Loucy (cell line): ENCODE measurements at regions not wholly inside any gene's neighbourhood (a gene's known extent, or its start where the extent isn't known, plus 50 kb on each side); places are given as distances from the start of the nearest gene placed in this dataset.

Source experiments
- H2AFZ ChIP-seq: fragments of 200-600 bp; sonication (generic); 2 replicates; pipeline ENCODE4 v1.6.0; 2016; ENCODE audit warnings: antibody characterized with exemption, mild to moderate bottlenecking, low read length, moderate library complexity
- H3F3A ChIP-seq: fragments of 200-600 bp; 2 replicates; pipeline ENCODE4 v1.6.0; 2016; ENCODE audit warnings: antibody characterized with exemption, low read depth, mild to moderate bottlenecking
- H3K27me3 ChIP-seq: fragments of 200-600 bp; sonication (generic); 2 replicates; pipeline ENCODE4 v1.6.1; 2014; ENCODE audit warnings: low read length, mild to moderate bottlenecking; ENCODE audit not compliant: insufficient read depth, poor library complexity, severe bottlenecking
- H3K36me3 ChIP-seq: fragments of 200-600 bp; sonication (generic); 2 replicates; pipeline ENCODE4 v1.6.1; 2016; ENCODE audit warnings: low read length; ENCODE audit not compliant: insufficient read depth
- H3K4me1 ChIP-seq: fragments of 200-600 bp; sonication (generic); 2 replicates; pipeline ENCODE4 v1.5.1; 2014; ENCODE audit warnings: low read length, mild to moderate bottlenecking; ENCODE audit not compliant: insufficient read depth, poor library complexity, severe bottlenecking
- H3K4me2 ChIP-seq: fragments of 200-600 bp; sonication (generic); 2 replicates; pipeline ENCODE4 v1.6.0; 2014; ENCODE audit warnings: antibody characterized with exemption, low read length, low read depth, mild to moderate bottlenecking; ENCODE audit not compliant: poor library complexity, severe bottlenecking
- H3K4me3 ChIP-seq: fragments of 200-600 bp; sonication (generic); 2 replicates; pipeline ENCODE4 v1.5.1; 2014; ENCODE audit warnings: low read length, mild to moderate bottlenecking, mixed read lengths; ENCODE audit not compliant: poor library complexity, severe bottlenecking
- H3K79me2 ChIP-seq: fragments of 200-600 bp; sonication (generic); 2 replicates; pipeline ENCODE4 v1.6.1; 2014; ENCODE audit warnings: low read length; ENCODE audit not compliant: insufficient read depth
- H3K9ac ChIP-seq: fragments of 200-600 bp; sonication (generic); 2 replicates; pipeline ENCODE4 v1.6.0; 2014; ENCODE audit warnings: mild to moderate bottlenecking, low read depth, low read length, moderate library complexity; ENCODE audit not compliant: poor library complexity, severe bottlenecking
- H3K9me2 ChIP-seq: fragments of 200-600 bp; sonication (generic); replicated peaks from 2 replicates; pipeline ENCODE4 v1.6.1; 2016; ENCODE audit warnings: low read depth, low read length, mixed read lengths
- H3K9me3 ChIP-seq: fragments of 200-600 bp; sonication (generic); 2 replicates; pipeline ENCODE4 v1.6.1; 2014; ENCODE audit warnings: mild to moderate bottlenecking, antibody characterized with exemption, low read length, low read depth; ENCODE audit not compliant: insufficient read depth
- H4K20me1 ChIP-seq: fragments of 200-600 bp; sonication (generic); 2 replicates; pipeline ENCODE4 v1.6.0; 2014; ENCODE audit warnings: antibody characterized with exemption, low read length, mild to moderate bottlenecking; ENCODE audit not compliant: insufficient read depth, poor library complexity, severe bottlenecking
- EZH2phosphoT487 ChIP-seq: fragments of 200-600 bp; IDR thresholded peaks from 2 replicates; pipeline ENCODE4 v1.6.1; 2018; ENCODE audit warnings: antibody characterized with exemption, mild to moderate bottlenecking, moderate library complexity, borderline replicate concordance
- TF ChIP-seq, protein P1 (sequence below): fragments of 200-600 bp; sonication (generic); conservative IDR thresholded peaks from 2 replicates; pipeline ENCODE4 v1.5.1; 2014; ENCODE audit warnings: mild to moderate bottlenecking, antibody characterized with exemption, low read length

DNA sequence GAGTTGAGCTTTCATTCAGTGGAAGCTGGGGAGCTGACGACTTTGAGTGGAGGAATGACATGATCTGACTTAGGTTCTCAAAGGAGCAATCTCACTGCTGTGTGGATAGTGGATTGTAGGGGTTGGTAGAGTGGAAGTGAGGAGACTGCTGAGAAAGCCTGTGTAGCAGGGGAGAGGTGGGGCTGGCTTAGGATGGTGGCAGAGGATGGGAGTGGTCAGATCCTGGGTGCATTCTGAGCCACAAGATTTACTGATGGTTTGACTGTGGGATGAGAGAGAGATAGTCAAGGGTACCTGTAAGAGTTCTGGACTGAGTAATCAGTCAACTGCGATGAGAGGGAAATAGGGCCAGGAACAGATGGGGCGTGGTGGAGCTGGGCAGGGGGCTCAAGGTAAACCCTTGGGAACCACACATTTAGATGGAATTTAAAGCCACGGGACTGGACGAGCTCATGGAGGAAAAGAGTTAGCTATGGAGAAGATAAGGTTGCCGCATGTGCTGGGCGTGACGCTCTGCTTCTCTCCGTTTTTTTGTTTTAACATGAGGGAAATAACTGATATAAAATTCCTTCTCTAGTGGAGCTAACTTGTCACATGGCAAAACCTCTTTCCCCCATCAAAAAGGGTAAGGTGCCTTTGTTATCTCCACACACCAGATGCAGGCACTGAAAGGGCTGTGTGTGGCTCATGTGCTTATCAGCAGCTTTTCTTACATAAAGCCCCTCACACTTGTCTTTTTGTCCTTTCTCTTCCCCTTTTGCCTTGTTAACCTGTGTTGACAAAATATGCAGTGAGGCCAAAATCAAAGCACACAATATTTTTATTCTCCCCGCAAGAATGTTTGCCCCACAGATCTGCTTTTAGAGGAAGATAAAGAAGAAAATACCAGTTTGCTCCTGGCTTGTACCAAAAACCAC is 379.8 kb downstream of the TSN start:
- H3K79me2 ChIP-seq: no peaks in the 10 kb centered on the region
- no peaks in the 10 kb centered on the region for H4K20me1 ChIP-seq
- H3K9me3 ChIP-seq: 0 out of 2 replicates have a peak, but pooled peaks cover 4% of the 10 kb centered on the region

DNA sequence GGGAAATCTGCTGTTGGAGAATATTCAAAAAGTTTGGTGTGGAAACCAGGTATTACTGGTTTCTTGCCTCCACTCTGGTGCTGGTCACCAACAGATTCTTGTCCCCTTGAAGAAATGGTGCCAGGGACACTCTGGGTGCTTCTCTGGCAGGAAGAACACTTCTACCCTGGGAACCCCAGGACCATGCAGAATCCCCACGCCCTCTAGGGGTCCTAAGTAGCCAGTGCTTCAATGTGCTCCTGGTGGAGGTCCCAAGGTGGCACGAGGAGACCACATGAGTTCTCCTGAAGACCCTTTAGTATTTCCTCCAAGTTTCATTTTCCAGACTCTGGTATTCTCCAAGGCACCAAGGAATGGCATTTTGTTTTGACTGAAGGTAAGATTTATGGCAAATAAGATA is 380.6 kb downstream of the TSN start:
- no peak overlapping the region for H2AFZ ChIP-seq
- H3K36me3 ChIP-seq: no peaks in the 10 kb centered on the region
- TF ChIP-seq EZH2phosphoT487: no peak
- TF ChIP-seq, protein P1, sequence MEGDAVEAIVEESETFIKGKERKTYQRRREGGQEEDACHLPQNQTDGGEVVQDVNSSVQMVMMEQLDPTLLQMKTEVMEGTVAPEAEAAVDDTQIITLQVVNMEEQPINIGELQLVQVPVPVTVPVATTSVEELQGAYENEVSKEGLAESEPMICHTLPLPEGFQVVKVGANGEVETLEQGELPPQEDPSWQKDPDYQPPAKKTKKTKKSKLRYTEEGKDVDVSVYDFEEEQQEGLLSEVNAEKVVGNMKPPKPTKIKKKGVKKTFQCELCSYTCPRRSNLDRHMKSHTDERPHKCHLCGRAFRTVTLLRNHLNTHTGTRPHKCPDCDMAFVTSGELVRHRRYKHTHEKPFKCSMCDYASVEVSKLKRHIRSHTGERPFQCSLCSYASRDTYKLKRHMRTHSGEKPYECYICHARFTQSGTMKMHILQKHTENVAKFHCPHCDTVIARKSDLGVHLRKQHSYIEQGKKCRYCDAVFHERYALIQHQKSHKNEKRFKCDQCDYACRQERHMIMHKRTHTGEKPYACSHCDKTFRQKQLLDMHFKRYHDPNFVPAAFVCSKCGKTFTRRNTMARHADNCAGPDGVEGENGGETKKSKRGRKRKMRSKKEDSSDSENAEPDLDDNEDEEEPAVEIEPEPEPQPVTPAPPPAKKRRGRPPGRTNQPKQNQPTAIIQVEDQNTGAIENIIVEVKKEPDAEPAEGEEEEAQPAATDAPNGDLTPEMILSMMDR: peak; percentile 79
- no peaks in the 10 kb centered on the region for H3K79me2 ChIP-seq
- no peaks in the 10 kb centered on the region for H3K9me2 ChIP-seq
- no peaks in the 10 kb centered on the region for H3K9me3 ChIP-seq
- H3K27me3 ChIP-seq: no peaks in the 10 kb centered on the region
- no peak overlapping the region for H3K4me2 ChIP-seq
- H4K20me1 ChIP-seq: no peaks in the 10 kb centered on the region
- H3K4me3 ChIP-seq: no peak overlapping the region
- no peak overlapping the region for H3K9ac ChIP-seq
- H3K4me1 ChIP-seq: no peaks in the 10 kb centered on the region
- no peaks in the 10 kb centered on the region for H3F3A ChIP-seq

More for the DNA sequence above, 379.8 kb downstream of the TSN start:
- Histone ChIP-seq H3K36me3 (no peaks in the 10 kb centered on the region), H3K27me3 (no peaks in the 10 kb centered on the region), H2AFZ (no peak overlapping the region), H3K4me3 (no peak overlapping the region), H3K4me2 (no peak overlapping the region), H3K4me1 (no peaks in the 10 kb centered on the region), H3K9me2 (no peaks in the 10 kb centered on the region), H3K9ac (no peak overlapping the region), H3F3A (no peaks in the 10 kb centered on the region)
- no peak for TF ChIP-seq EZH2phosphoT487
- TF ChIP-seq, protein P1: no peak

DNA sequence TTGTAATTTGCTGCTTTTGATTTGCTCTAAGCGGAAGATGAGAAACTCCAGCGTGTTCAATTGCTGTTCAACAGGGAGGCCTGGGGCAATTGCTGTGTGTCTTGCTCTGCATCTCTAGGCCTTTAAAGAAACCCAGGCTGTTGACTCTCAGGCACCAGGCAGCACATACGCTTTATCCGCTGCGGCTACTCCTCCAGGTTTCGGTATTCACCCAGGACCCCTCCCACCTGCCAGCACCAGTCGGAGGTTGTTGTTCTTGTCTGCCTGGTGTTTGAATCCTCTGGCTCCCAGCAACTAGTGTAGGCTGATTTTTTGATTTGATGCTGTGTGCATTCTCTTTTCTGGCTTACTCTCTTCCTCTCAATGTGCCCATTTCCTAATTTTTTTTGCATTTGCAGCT is 383.1 kb downstream of the TSN start:
- Histone ChIP-seq H3K9me2 (no peaks in the 10 kb centered on the region), H2AFZ (no peak overlapping the region), H3K9me3 (no peaks in the 10 kb centered on the region), H3K4me3 (no peak overlapping the region), H3K27me3 (no peaks in the 10 kb centered on the region), H3K36me3 (no peaks in the 10 kb centered on the region), H3K4me1 (no peaks in the 10 kb centered on the region), H3F3A (no peaks in the 10 kb centered on the region), H3K4me2 (no peak overlapping the region), H3K79me2 (no peaks in the 10 kb centered on the region), H3K9ac (no peak overlapping the region), H4K20me1 (no peaks in the 10 kb centered on the region)
- TF ChIP-seq, protein P1: no peak
- no peak for TF ChIP-seq EZH2phosphoT487
